ENCODE measurements at regions not wholly inside any gene's neighbourhood (a gene's known extent, or its start where the extent isn't known, plus 50 kb on each side); places are given as distances from the start of the nearest gene placed in this dataset.
"Not testable (repeated sequence)": the region's sequence is repeated elsewhere in the genome, so short reads cannot be mapped to it uniquely, and the experiment has no call there.

DNA sequence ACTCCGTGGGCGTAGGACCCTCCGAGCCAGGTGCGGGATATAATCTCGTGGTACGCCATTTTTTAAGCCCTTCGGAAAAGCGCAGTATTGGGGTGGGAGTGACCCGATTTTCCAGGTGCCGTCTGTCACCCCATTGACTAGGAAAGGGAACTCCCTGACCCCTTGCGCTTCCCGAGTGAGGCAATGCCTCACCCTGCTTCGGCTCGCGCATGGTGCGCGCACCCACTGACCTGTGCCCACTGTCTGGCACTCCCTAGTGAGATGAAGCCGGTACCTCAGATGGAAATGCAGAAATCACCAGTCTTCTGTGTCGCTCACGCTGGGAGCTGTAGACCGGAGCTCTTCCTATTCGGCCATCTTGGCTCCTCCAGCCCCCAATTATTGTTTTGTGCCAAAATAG lies 459.7 kb upstream of the UBE2E2 start:
- H3K9ac ChIP-seq; H3K79me2 ChIP-seq (ENCODE audit: insufficient read depth); H3F3A ChIP-seq (replicated peaks; ENCODE audit: insufficient read depth); H3K27ac ChIP-seq (ENCODE audit: low read depth in 2 of 2, low read length in 1 of 2); CTCF ChIA-PET; H3K27me3 ChIP-seq (ENCODE audit: insufficient read depth); DNase-seq; H3K4me3 ChIP-seq (ENCODE audit: low read depth in 2 of 2, low read length in 1 of 2); H2AFZ ChIP-seq (ENCODE audit: low read depth); H3K36me3 ChIP-seq (replicated peaks in 1 of 2; ENCODE audit: control insufficient read depth in 1 of 2, insufficient read depth in 2 of 2, low read length in 1 of 2); H3K9me2 ChIP-seq; H4K20me1 ChIP-seq (ENCODE audit: insufficient read depth); POLR2A ChIA-PET; H3K4me1 ChIP-seq (ENCODE audit: control insufficient read depth in 1 of 2, insufficient read depth in 2 of 2, low read depth in 1 of 2, low read length in 1 of 2); H3K4me2 ChIP-seq; H3K9me3 ChIP-seq: not testable (repeated sequence)
- WGBS (ENCODE audit: low lambda C conversion rate), result 73% methylated on average over 21 of the region's 22 CpGs

- H4K20me1 ChIP-seq (ENCODE audit: insufficient read depth), result no peaks in the 10 kb centered on the region
- DNase-seq, result no peak
- CTCF ChIA-PET, result no interaction called here
- no peak overlapping the region for H3K27ac ChIP-seq (ENCODE audit: low read depth in 2 of 2, low read length in 1 of 2)
- H3K27me3 ChIP-seq (ENCODE audit: insufficient read depth), result no peaks in the 10 kb centered on the region
- TF ChIP-seq SIN3A (IDR thresholded peaks at IDR 0.05; ENCODE audit: borderline replicate concordance, low read depth, low read length) (no peak), ELF1 (IDR thresholded peaks at IDR 0.05) (no peak), RFX5 (IDR thresholded peaks at IDR 0.05; ENCODE audit: low read length) (no peak), REST (IDR thresholded peaks at IDR 0.05; ENCODE audit: low read depth, low read length) (no peak), RXRA (IDR thresholded peaks at IDR 0.05; ENCODE audit: borderline replicate concordance, low read depth) (no peak), GATA2 (CRISPR knock-in tag; IDR thresholded peaks at IDR 0.05) (no peak), TAF1 (IDR thresholded peaks at IDR 0.05; ENCODE audit: borderline replicate concordance, low read depth, low read length) (no peak), FOSL2 (IDR thresholded peaks at IDR 0.05; ENCODE audit: borderline replicate concordance, low read depth) (no peak), ZBTB33 (IDR thresholded peaks at IDR 0.05; ENCODE audit: borderline replicate concordance, low read depth) (no peak), GABPA (IDR thresholded peaks at IDR 0.05; ENCODE audit: low read depth) (no peak), EP300 (IDR thresholded peaks at IDR 0.05; ENCODE audit: borderline replicate concordance in 1 of 2, low read depth in 1 of 2, low read length in 1 of 2) (no peak), TEAD4 (IDR thresholded peaks at IDR 0.05; ENCODE audit: borderline replicate concordance, insufficient read depth) (no peak), POLR2AphosphoS5 (IDR thresholded peaks at IDR 0.05; ENCODE audit: low read depth, low read length) (no peak)
- H3K4me2 ChIP-seq, result no peak overlapping the region
- H3K9me3 ChIP-seq, result no peaks in the 10 kb centered on the region
- H3K9ac ChIP-seq, result no peak overlapping the region
- no peaks in the 10 kb centered on the region for H3K9me2 ChIP-seq
- H3F3A ChIP-seq (replicated peaks; ENCODE audit: insufficient read depth), result no peaks in the 10 kb centered on the region
- no peaks in the 10 kb centered on the region for H3K36me3 ChIP-seq (replicated peaks in 1 of 2; ENCODE audit: control insufficient read depth in 1 of 2, insufficient read depth in 2 of 2, low read length in 1 of 2)
- no peaks in the 10 kb centered on the region for H3K79me2 ChIP-seq (ENCODE audit: insufficient read depth)
- no peak overlapping the region for H3K4me3 ChIP-seq (ENCODE audit: low read depth in 2 of 2, low read length in 1 of 2)
- POLR2A ChIA-PET, result no interaction called here
- no peak overlapping the region for H2AFZ ChIP-seq (ENCODE audit: low read depth)
- H3K4me1 ChIP-seq (ENCODE audit: control insufficient read depth in 1 of 2, insufficient read depth in 2 of 2, low read depth in 1 of 2, low read length in 1 of 2), result no peaks in the 10 kb centered on the region
These were observed 457.8 kb upstream of the UBE2E2 start for GRCh38 chr3:22745321-22745720.

All from SK-N-SH (cell line).